ENCODE measurements at regions not wholly inside any gene's neighbourhood (a gene's known extent, or its start where the extent isn't known, plus 50 kb on each side); places are given as distances from the start of the nearest gene placed in this dataset.
"Not testable (repeated sequence)": the region's sequence is repeated elsewhere in the genome, so short reads cannot be mapped to it uniquely, and the experiment has no call there.

- no peak overlapping the region for H3K4me3 ChIP-seq (ENCODE audit: low read length)
- no peak for TF ChIP-seq ZNF274 (IDR thresholded peaks at IDR 0.05; ENCODE audit: low read depth, low read length)
These were observed 181.7 kb upstream of the ARID1B start for GRCh38 chr6:156595476-156595875.

DNA sequence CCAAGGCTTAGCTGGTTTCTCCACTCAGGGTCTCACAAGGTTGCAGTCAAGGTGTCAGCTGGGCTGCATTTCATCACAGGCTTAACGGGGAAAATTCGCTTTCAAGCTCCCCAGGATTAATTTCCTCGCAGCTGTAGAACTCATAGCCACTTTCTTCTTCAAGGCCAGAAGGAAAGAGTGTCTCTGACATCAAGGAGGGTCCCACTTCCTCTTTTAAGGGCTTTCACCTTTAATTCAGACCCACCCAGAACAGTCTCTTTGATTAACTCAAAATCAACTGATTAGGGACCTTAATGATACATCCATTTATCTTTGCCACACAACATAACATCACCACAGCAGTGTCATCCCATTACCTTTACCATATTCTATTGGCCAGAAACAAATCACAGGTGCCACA lies 183.3 kb upstream of the ARID1B start:
- TF ChIP-seq ZNF274 (IDR thresholded peaks at IDR 0.05; ENCODE audit: low read depth, low read length) = no peak
- H3K4me3 ChIP-seq (ENCODE audit: low read length) = no peak overlapping the region

DNA sequence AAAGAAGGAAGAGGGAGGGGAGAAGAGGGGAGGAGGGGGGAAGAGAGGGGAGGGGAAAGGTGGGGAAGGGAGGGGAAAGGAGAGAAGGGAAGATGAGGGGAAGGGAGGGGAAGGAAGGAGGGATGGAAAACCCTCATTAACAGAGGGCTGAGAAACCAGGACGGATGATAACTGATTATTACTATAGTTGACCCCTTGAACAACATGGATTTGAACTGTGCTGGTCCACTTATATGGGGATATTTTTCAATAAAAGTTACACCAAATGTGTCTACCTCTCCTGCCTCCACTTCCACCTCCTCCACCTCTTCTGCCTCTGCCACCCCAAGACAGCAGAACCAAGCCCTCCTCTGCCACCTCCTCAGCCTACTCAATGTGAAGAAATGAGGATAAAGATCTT lies 184.1 kb upstream of the ARID1B start:
- no peak for TF ChIP-seq ZNF274 (IDR thresholded peaks at IDR 0.05; ENCODE audit: low read depth, low read length)
- no peak overlapping the region for H3K4me3 ChIP-seq (ENCODE audit: low read length)

- TF ChIP-seq ZNF274 (IDR thresholded peaks at IDR 0.05; ENCODE audit: low read depth, low read length) = no peak
- no peak overlapping the region for H3K4me3 ChIP-seq (ENCODE audit: low read length)
These were observed 186.7 kb upstream of the ARID1B start for GRCh38 chr6:156590482-156590881.

- no peak for TF ChIP-seq ZNF274 (IDR thresholded peaks at IDR 0.05; ENCODE audit: low read depth, low read length)
- no peak overlapping the region for H3K4me3 ChIP-seq (ENCODE audit: low read length)
These were observed 187.9 kb upstream of the ARID1B start for GRCh38 chr6:156589281-156589680.

DNA sequence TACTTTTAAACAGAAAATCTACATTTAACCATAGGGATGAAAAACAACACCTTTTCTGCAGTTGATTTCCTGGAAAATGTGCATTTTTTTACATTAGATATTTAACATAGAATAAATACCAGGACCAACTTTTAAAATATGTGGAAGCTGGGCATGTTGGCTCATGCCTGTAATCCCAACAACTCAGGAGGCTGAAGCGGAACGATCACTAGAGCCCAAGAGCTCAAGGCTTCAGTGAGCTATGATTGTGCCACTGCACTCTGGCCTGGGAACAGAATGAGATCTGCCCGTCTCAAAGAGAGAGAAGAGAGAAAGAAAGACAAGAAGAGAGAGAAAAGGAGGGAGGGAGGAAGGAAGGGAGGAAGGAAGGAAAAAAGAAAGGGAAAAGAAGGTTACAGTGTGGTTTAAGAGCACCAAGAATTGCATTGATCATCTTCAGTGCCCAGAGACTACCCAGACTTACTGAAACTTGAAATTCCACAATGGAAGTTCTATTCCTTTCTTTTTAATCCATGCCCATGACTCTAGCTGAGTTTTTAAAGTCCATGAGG lies 189.4 kb upstream of the ARID1B start:
- no peak for TF ChIP-seq ZNF274 (IDR thresholded peaks at IDR 0.05; ENCODE audit: low read depth, low read length)
- no peak overlapping the region for H3K4me3 ChIP-seq (ENCODE audit: low read length)

DNA sequence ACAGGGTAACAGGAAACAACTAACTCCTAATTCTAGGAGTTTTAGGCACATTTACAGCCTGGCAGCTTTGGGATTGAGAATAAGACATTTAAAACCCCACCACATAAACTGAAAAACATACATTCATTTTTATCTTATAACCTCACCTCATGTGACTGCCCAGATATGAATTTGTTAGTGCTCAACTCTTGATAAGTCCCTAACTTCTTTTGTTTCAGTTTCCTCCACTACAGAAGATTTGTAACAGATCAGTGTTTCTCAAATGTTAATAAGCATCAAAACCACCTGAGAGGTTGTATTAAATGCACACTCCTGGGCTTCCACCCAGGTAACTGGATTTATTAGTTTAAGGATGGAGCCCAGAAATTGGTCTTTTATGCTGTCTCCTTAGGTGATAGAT lies 190.1 kb upstream of the ARID1B start:
- H3K4me3 ChIP-seq (ENCODE audit: low read length) = no peak overlapping the region
- TF ChIP-seq ZNF274 (IDR thresholded peaks at IDR 0.05; ENCODE audit: low read depth, low read length) = no peak

DNA sequence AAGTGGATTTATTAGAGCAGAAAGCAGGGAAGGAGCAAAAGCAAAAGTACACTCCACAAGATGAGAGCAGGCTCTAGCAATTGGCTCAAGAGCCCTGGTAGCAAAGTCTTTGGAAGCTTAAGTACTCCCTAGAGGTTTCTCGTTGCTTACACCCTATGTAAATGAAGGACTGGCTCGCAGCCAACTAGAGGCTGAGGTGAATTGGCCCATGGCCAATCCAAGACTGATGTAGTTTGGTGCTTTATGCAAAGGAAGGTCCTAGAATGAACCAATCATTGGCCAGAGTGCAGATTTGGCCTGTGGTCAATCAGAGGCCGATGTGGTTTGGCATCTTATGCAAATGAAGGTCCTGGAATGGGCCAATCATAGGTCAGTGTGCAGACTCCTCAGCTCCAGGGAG lies 191.3 kb upstream of the ARID1B start:
- TF ChIP-seq ZNF274 (IDR thresholded peaks at IDR 0.05; ENCODE audit: low read depth, low read length) = no peak
- H3K4me3 ChIP-seq (ENCODE audit: low read length) = no peak overlapping the region

- not testable (repeated sequence) for H3K4me3 ChIP-seq (ENCODE audit: low read length)
These were observed 193.1 kb upstream of the ARID1B start for GRCh38 chr6:156584121-156584520.

GRCh38 chr6:156583083-156583482 lies 194.1 kb upstream of the ARID1B start:
- TF ChIP-seq ZNF274 (IDR thresholded peaks at IDR 0.05; ENCODE audit: low read depth, low read length) = no peak
- no peak overlapping the region for H3K4me3 ChIP-seq (ENCODE audit: low read length)

DNA sequence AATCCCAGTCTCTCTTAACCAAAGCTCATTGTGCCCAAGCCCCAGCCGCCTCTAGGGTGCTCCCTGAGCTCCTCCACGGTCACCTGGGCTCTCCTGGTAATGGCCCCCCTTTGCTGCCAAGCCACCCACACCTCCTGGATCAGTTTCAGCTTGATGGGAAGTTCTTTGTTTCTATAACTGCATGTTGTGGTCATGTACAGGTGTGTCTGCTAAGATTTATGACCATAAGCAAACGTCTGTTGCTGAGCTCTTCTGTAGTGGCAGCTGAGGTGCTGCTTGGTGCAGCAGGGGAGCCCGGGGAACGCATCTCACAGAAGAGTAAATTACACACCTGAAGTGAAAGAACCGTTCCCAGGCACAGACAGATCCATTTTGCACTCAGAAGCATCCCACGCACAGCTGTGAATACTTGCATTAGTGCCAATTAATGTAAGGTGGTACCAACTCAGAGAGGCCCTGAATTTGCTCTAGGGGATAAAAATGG lies 194.6 kb upstream of the ARID1B start:
- TF ChIP-seq ZNF274 (IDR thresholded peaks at IDR 0.05; ENCODE audit: low read depth, low read length) = no peak
- no peak overlapping the region for H3K4me3 ChIP-seq (ENCODE audit: low read length)

DNA sequence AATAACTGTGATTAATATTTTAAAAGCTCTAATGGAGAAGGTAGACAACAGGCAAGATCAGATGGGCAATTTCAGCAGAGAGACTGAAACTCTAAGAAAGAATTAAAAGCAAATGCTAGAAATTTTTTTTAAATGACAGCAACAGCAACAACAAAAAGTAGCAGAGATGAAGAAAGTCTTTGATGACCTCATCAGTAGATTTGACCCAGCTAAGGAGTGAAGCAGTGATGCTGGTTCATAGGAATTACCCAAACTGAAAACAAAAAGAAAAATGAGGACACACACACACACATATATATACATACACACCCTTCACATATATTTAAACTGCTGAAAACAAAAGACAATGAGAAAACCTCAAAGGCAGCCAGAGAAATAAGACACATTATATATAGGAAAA lies 197.6 kb upstream of the ARID1B start:
- no peak for TF ChIP-seq ZNF274 (IDR thresholded peaks at IDR 0.05; ENCODE audit: low read depth, low read length)
- H3K4me3 ChIP-seq (ENCODE audit: low read length) = no peak overlapping the region

GRCh38 chr6:156577749-156578148 lies 199.4 kb upstream of the ARID1B start:
- H3K4me3 ChIP-seq (ENCODE audit: low read length) = no peak overlapping the region
- no peak for TF ChIP-seq ZNF274 (IDR thresholded peaks at IDR 0.05; ENCODE audit: low read depth, low read length)

DNA sequence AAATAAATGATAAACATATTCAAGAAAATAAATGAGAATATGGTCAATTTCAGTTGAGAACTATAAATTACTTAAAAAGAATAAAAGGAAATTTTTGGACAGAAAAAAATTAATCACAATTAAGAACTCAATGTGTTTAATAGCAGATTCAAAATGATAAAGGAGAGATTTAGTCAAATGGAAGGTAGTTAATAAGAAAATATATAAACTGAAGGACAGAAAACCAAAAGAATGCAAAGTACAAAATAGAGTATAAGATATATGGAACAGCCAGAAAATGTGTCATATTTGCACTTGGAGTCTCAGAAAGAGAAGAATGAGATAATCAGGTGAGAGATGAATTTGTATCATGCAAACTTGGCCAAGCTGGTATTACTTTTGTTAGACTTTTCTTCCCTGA lies 201.8 kb upstream of the ARID1B start:
- no peak for TF ChIP-seq ZNF274 (IDR thresholded peaks at IDR 0.05; ENCODE audit: low read depth, low read length)
- H3K4me3 ChIP-seq (ENCODE audit: low read length) = no peak overlapping the region

- H3K4me3 ChIP-seq (ENCODE audit: low read length) = no peak overlapping the region
- TF ChIP-seq ZNF274 (IDR thresholded peaks at IDR 0.05; ENCODE audit: low read depth, low read length) = no peak
These were observed 212.4 kb upstream of the ARID1B start for GRCh38 chr6:156564807-156565149.

- no peak overlapping the region for H3K4me3 ChIP-seq (ENCODE audit: low read length)
- TF ChIP-seq ZNF274 (IDR thresholded peaks at IDR 0.05; ENCODE audit: low read depth, low read length) = no peak
These were observed 212.9 kb upstream of the ARID1B start for GRCh38 chr6:156564127-156564806.
